HG03103 (cell line): ENCODE measurements at regions not wholly inside any gene's neighbourhood (a gene's known extent, or its start where the extent isn't known, plus 50 kb on each side); places are given as distances from the start of the nearest gene placed in this dataset.

Source experiments
- ATAC-seq: cut with Tn5 transposase; IDR thresholded peaks from one replicate; pipeline ENCODE4 v1.9.1; 2021; ENCODE audit warnings: low read depth; ENCODE audit not compliant: unreplicated experiment

DNA sequence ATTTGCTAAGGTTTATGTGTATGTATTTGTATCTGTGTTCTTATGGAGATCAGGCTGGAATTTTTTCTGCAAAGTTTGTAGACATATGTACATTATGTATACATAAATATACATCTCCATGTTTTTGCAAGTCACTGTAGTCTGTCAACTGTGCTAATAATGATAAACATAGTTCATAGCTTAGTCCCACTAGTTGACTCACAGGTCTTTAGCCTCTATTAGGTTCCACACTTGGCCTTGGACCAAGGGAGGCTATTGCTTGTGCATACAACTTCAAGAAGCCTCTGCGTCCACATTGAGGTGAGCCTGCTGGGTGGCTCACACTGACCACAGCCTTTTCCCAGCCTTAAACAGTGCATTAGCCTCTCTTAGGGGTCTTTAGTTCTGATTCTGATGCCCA lies 243.8 kb upstream of the PEX5L start:
- ATAC-seq, result no peak

- no peak for ATAC-seq
Measured at GRCh38 chr3:180282386-180282785, 245.6 kb upstream of the PEX5L start.

DNA sequence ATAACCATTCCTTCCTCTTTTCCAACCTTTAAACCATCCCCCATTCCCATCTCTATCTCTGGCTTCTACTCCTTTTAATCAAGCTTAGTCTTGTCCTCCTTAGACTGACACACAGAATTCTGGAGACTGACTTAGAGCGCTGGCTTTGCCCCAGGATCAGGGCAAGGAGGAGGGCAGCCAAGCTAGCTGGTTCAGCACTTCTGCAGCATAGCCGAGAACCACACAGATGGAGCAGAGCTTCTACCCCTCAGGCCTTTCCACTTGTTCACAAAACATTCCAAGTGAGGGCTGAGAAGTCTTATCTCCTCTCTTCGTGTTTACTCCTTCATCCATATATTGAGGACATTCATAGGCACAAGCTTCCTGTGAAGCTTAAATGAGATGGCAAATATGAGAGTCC lies 246.5 kb upstream of the PEX5L start:
- no peak for ATAC-seq

GRCh38 chr3:180284331-180285110 lies 247.8 kb upstream of the PEX5L start:
- ATAC-seq, result no peak

- ATAC-seq, result no peak
Measured at GRCh38 chr3:180287703-180288102, 251.0 kb upstream of the PEX5L start.

DNA sequence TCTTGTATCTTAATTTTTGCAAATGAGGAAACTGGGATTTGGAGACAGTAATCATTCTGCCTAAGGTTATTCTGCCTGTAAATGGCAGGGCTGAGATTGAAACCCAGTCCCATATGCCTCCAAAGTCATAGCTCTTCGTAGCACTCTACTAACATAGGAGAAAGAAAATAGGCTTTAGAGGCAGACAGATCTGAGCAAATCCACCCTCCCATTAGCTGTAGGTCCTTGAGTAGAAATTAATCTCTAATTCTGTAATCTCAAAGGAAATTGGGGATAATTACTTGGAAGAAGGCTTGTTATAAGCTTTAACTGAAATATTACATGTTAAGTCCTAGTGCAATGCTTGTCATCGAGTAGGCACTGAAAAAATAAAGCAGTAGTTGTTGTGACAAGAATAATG lies 252.1 kb upstream of the PEX5L start:
- ATAC-seq, result no peak

DNA sequence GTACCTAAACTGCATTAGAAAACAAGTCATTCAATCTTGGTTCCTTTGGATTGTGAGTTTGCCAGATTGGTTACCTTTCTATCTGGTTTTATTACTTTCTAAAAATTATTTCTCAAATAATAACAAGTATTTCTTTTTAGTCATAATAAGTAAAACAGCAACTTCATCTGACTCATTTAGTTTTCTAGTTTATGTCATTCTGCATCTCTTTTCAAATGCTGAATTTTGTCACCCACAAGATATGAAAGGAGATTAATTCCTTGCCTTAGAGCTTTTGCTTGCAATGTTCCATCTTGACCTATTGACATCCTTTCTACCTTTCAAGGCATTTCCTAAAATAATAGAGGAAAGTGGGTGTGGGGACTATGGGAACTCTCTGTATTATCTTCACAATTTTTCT lies 253.6 kb upstream of the PEX5L start:
- no peak for ATAC-seq

GRCh38 chr3:180294282-180295027 lies 257.7 kb upstream of the PEX5L start:
- no peak for ATAC-seq

DNA sequence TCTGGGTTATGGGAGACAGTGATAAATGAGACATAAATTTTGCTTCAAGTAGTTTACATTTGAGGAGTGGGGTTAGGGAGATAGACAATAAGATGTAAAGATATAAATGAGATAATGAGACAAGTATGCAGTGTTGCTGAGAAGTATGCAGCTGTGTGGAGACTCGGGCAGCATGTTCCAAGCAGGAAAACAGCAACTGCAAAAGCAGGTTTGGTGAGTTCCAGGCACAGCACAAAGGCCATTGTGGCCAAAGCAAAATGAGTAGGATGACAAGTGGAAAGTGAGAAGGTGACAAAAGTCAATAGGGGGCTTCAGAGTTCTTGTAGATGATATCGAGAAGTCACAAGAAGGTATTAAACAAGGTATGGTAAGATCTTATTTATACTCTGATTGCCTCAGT lies 259.1 kb upstream of the PEX5L start:
- no peak for ATAC-seq

DNA sequence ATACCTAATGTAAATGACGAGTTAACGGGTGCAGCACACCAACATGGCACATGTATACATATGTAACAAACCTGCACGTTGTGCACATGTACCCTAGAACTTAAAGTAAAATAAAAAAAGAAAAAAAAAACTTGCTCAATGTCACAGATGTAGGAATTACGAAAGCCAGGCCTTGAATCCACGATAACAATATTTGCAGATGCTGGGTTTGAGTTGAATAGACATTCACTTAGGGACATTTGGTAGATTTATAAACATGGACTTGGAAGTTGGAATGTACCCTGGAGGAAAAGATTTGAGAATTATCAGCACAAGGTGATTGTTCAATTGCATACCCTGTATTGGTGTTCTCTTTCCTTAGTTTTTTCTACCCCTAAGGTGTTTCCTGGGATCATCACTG lies 260.2 kb upstream of the PEX5L start:
- ATAC-seq, result no peak

GRCh38 chr3:180306155-180306554 lies 269.4 kb upstream of the PEX5L start:
- ATAC-seq, result no peak

DNA sequence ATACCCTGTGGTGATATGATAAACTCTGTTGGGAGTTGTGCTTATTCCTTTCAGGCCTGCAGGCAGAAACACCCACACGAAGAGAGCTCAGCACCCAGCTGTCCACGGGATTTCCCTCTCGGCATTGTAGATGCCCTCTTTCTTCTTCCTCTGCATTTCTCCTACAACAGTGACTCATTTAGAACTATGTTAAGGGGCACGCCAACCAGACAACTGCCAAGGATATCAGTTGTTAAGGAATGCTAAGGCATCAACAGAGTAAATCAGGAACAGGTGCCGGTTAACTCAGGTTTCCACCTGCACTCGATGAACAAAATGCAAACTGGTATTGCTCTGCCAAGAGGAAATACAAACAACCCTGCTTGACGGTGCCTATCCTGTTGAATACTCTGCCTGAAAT lies 270.0 kb upstream of the PEX5L start:
- ATAC-seq, result no peak

- no peak for ATAC-seq
Measured at GRCh38 chr3:180311242-180311641, 274.5 kb upstream of the PEX5L start.

- no peak for ATAC-seq
Measured at GRCh38 chr3:180316321-180316720, 279.6 kb upstream of the PEX5L start.

DNA sequence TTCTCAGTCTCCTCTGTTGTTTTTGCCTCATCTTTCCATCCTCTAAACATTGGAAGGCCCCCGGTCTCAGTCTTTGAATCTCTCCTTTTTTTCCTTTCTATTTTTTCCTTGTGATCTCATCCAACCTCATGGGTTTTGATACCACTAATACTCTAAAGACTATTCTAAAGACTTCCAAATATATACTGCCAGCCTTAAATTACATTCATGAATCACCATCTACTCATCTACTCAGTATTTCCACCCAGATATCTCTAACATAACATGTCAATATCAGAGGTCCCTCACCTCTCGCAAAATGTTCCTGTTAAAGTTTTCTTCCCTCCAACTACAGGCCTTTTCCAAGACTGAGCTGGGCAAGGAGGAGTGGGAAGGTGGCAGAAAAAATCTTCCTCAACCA lies 282.5 kb upstream of the TTC14 start:
- ATAC-seq, result no peak

GRCh38 chr3:180320631-180321030 lies 281.3 kb upstream of the TTC14 start:
- ATAC-seq, result no peak

GRCh38 chr3:180321534-180321933 lies 280.4 kb upstream of the TTC14 start:
- no peak for ATAC-seq

DNA sequence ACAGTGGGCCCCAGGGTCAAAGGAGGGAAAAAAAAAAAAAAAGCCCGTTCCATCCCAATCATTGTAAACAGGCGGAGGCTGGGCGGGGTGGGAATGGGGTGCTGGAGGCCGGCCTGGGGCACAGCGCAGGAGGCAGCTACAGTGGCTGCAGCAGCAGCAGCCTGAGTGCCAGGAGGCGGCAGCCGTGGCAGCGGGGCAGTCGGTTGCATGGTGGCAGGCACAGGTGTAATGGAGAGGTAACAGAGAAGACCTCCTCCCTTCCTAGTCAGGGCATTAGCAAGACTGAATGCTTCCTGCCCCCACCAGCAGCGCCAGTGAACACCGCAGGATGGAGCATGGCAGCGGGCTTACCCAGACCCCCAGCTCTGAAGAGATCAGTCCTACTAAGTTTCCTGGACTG lies 279.1 kb upstream of the TTC14 start:
- ATAC-seq, result no peak

DNA sequence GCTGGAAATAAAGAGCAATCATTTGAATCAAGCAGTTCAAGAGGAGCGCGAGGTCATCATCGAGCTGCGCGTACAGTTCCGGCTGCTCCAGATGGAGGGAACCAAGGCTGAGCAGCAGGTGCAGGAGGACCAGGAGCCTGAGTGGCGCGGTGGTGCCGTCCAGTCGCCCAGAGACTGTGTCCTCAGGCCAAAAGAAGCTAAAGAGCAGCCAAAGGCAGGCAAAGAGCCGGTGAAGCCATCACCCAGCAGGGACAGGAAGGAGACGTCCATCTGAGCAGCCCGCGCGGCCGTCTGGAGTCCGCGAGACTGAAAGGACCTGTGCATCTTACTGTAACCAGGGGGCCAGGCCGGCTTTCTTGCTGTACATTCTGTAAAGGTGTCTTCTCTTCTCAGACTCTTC lies 277.2 kb upstream of the TTC14 start:
- ATAC-seq, result no peak

DNA sequence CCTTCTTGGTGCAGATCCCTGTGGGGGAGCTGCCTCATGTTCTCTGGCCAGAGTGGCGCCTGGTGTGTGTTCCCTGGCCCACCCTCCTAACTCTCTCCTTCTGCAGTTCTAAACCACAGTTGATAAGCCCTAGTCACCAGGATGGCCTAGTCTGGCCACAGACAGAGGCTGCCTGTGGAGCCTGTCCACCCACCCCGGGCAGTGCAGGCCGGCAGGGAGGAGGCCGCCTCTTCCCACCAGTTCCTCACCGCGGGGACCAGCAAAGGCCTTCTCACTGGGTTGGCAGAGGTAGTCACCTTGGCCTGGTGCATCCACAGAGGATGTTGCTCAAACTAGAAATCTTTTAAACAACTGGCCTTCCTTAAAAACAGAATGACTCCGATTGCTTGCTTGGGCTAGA lies 276.4 kb upstream of the TTC14 start:
- ATAC-seq, result no peak

- no peak for ATAC-seq
Measured at GRCh38 chr3:180325958-180326357, 276.0 kb upstream of the TTC14 start.

DNA sequence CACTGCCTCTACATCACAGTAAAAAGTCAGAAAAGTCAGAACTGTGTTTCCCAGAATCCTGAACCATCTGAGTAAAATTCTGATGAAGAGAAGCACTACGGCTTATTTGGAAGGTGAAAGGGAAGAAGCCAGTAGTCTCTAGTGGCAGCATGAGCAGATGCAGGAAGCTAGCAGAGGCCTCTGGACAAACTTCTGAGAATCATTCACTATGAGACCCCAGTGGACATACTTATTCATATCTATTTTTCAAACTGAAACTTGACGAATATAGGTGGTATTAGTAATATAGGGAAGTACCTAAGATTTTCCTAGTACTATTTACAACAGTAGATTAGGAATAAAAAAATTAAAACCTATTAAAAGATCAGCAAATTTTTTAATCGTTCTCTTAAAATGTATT lies 272.8 kb upstream of the TTC14 start:
- ATAC-seq, result peak; percentile 68
